Smooth muscle cell (in vitro differentiated cells): ENCODE measurements at regions not wholly inside any gene's neighbourhood (a gene's known extent, or its start where the extent isn't known, plus 50 kb on each side); places are given as distances from the start of the nearest gene placed in this dataset.

ENCODE experiments used
- DNase-seq: peaks from one replicate; lab custom pipeline; 2025; ENCODE audit not compliant: unreplicated experiment; lab: John Stamatoyannopoulos, UW
- H2AFZ ChIP-seq: fragments of 200-600 bp; sonication (generic); 2 replicates; pipeline ENCODE4 v1.6.0; 2016; ENCODE audit warnings: antibody characterized with exemption, low read depth, mild to moderate bottlenecking
- H3F3A ChIP-seq: fragments of 200-600 bp; sonication (generic); 2 replicates; pipeline ENCODE4 v1.6.0; 2017; ENCODE audit warnings: antibody characterized with exemption, low read depth
- H3K27ac ChIP-seq: fragments of 200-600 bp; sonication (generic); 2 replicates; pipeline ENCODE4 v1.5.1; 2016; ENCODE audit warnings: low read depth, mild to moderate bottlenecking
- H3K27me3 ChIP-seq: fragments of 200-600 bp; sonication (generic); 2 replicates; pipeline ENCODE4 v1.6.1; 2016; ENCODE audit warnings: low read depth, mild to moderate bottlenecking
- H3K36me3 ChIP-seq: fragments of 200-600 bp; sonication (generic); 2 replicates; pipeline ENCODE4 v1.5.1; 2016; ENCODE audit warnings: low read depth
- H3K4me1 ChIP-seq: fragments of 200-600 bp; sonication (generic); 2 replicates; pipeline ENCODE4 v1.5.1; 2016; ENCODE audit warnings: low read depth
- H3K4me2 ChIP-seq: fragments of 200-600 bp; sonication (generic); 2 replicates; pipeline ENCODE4 v1.6.0; 2016; ENCODE audit warnings: mild to moderate bottlenecking
- H3K4me3 ChIP-seq: fragments of 200-600 bp; sonication (generic); 2 replicates; pipeline ENCODE4 v1.5.1; 2016; ENCODE audit warnings: mild to moderate bottlenecking
- H3K79me2 ChIP-seq: fragments of 200-600 bp; sonication (generic); 2 replicates; pipeline ENCODE4 v1.6.0; 2016; ENCODE audit warnings: low read depth, mild to moderate bottlenecking
- H3K9ac ChIP-seq: fragments of 200-600 bp; sonication (generic); 2 replicates; pipeline ENCODE4 v1.6.0; 2016; ENCODE audit warnings: low read depth
- H3K9me3 ChIP-seq: fragments of 200-600 bp; sonication (generic); replicated peaks from 2 replicates; pipeline ENCODE4 v1.5.1; 2016; ENCODE audit warnings: low read depth
- H4K20me1 ChIP-seq: fragments of 200-600 bp; sonication (generic); 2 replicates; pipeline ENCODE4 v1.6.0; 2016; ENCODE audit warnings: low read depth
- WGBS: methylation state at CpG from one replicate; pipeline ENCODE4 v1.1.7; 2016; ENCODE audit warnings: low lambda C conversion rate; 5-methylcytosine and 5-hydroxymethylcytosine counted together
- TF ChIP-seq, protein P1 (sequence below): fragments of 200-600 bp; sonication (generic); IDR thresholded peaks from 2 replicates; pipeline ENCODE4 v1.5.1; 2017; ENCODE audit warnings: borderline replicate concordance, mild to moderate bottlenecking, antibody characterized with exemption; ENCODE audit not compliant: insufficient read depth, poor library complexity, severe bottlenecking

DNA sequence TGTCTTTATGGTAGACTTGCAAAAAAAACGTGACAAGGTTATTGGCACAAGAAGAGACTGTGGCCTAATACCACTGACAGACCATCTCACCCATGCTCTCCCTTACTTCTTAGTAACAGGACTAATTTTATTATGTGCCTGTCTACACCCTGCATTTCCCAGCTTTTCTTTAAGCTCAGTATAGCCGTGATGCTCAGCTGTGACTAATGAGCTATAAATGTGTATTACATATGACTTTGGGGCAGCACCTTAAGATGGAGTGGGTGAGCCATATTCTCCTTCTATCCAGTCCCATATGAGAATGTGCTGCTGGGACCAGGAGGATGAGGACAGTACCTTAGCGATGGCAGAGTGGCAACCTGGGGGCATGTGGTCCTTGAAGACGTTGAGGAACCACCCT is 293.5 kb downstream of the RNF144A start:
- WGBS = 83% methylated on average over 4 of the region's 4 CpGs
- Histone ChIP-seq H3F3A (no peaks in the 10 kb centered on the region), H3K4me3 (no peak overlapping the region), H3K4me1 (peaks cover 4% of the 10 kb centered on the region), H2AFZ (no peak overlapping the region), H3K27ac (no peak overlapping the region), H3K27me3 (no peaks in the 10 kb centered on the region), H4K20me1 (no peaks in the 10 kb centered on the region), H3K79me2 (no peaks in the 10 kb centered on the region), H3K4me2 (no peak overlapping the region), H3K9me3 (no peaks in the 10 kb centered on the region), H3K9ac (no peak overlapping the region), H3K36me3 (no peaks in the 10 kb centered on the region)
- TF ChIP-seq, protein P1, sequence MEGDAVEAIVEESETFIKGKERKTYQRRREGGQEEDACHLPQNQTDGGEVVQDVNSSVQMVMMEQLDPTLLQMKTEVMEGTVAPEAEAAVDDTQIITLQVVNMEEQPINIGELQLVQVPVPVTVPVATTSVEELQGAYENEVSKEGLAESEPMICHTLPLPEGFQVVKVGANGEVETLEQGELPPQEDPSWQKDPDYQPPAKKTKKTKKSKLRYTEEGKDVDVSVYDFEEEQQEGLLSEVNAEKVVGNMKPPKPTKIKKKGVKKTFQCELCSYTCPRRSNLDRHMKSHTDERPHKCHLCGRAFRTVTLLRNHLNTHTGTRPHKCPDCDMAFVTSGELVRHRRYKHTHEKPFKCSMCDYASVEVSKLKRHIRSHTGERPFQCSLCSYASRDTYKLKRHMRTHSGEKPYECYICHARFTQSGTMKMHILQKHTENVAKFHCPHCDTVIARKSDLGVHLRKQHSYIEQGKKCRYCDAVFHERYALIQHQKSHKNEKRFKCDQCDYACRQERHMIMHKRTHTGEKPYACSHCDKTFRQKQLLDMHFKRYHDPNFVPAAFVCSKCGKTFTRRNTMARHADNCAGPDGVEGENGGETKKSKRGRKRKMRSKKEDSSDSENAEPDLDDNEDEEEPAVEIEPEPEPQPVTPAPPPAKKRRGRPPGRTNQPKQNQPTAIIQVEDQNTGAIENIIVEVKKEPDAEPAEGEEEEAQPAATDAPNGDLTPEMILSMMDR = no peak
- no peak for DNase-seq

DNA sequence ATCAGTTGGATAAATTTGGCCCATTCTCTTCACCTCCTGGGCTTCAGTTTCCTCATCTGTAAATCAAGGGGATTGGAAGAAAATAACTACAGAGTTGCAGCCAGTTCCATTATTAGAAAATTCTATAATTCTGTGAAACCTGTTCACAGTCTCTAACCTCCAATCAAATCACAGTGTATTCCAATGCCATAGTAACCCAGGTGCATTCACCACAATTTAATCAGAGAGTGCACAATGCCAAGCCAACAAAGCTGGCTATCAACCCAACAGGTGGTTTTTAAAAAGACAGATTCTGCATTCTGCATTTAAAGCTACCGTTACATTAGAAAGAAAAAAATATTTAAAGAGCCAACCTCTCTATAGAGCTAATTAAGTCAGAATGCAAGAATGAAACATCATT is 308.6 kb downstream of the RNF144A start:
- Histone ChIP-seq H3F3A (no peaks in the 10 kb centered on the region), H3K79me2 (no peaks in the 10 kb centered on the region), H3K4me3 (no peak overlapping the region), H2AFZ (no peak overlapping the region), H3K27me3 (no peaks in the 10 kb centered on the region), H3K27ac (no peak overlapping the region), H3K9me3 (no peaks in the 10 kb centered on the region), H4K20me1 (no peaks in the 10 kb centered on the region), H3K4me2 (no peak overlapping the region), H3K9ac (no peak overlapping the region), H3K36me3 (no peaks in the 10 kb centered on the region), H3K4me1 (no peaks in the 10 kb centered on the region)
- no peak for DNase-seq
- TF ChIP-seq, protein P1 = no peak
- WGBS = 76% methylated on average over 1 of the region's 1 CpG

DNA sequence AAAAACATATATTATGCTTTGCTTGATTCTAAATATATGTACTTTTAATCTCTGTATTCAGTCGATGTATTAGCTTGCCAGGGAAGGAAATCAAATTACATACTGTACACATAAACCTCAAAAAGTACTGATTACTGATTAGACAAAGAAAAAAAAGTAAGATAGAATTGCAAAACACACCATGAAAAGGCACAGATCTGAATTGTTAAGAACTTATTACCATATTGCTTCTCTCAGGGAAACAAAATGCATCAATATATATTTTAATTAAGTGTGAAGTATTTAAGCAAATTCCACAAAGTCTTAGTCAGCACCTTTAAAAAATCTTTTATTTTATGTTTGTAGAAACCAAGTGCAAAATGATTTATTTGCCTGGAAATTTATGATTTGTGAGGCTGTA is 309.3 kb downstream of the RNF144A start:
- WGBS = 38% methylated on average over 1 of the region's 1 CpG
- TF ChIP-seq, protein P1 = no peak
- Histone ChIP-seq H3K4me3 (no peak overlapping the region), H3K79me2 (no peaks in the 10 kb centered on the region), H3K9ac (no peak overlapping the region), H3K27ac (no peak overlapping the region), H3K4me2 (no peak overlapping the region), H3K36me3 (no peaks in the 10 kb centered on the region), H2AFZ (no peak overlapping the region), H3K4me1 (no peaks in the 10 kb centered on the region), H3K27me3 (no peaks in the 10 kb centered on the region), H4K20me1 (no peaks in the 10 kb centered on the region), H3F3A (no peaks in the 10 kb centered on the region), H3K9me3 (no peaks in the 10 kb centered on the region)
- DNase-seq = no peak

DNA sequence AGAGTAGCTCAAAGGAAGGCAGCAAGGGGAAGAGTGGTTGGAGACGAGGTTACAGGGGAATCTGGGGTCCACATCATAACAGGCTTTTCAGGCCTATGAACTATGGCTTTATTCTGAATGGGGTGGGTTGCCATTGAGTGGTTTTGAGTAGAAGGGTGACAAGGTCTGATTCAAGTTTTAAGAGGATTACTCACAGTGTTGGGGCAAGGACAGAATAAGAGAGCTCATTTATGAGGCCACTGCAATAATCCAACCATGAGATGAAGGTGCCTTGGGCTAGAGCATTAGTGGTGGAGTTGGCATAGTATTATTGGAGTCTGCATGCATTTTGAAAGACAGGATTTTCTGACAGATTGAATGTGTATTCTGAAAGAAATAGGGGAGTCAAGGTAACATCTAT is 315.9 kb downstream of the RNF144A start:
- Histone ChIP-seq H3K36me3 (no peaks in the 10 kb centered on the region), H3K79me2 (no peaks in the 10 kb centered on the region), H3K27ac (no peak overlapping the region), H3F3A (no peaks in the 10 kb centered on the region), H3K4me1 (no peaks in the 10 kb centered on the region), H3K9me3 (no peaks in the 10 kb centered on the region), H4K20me1 (no peaks in the 10 kb centered on the region), H3K27me3 (no peaks in the 10 kb centered on the region), H3K4me3 (no peak overlapping the region), H3K9ac (no peak overlapping the region), H3K4me2 (no peak overlapping the region), H2AFZ (no peak overlapping the region)
- TF ChIP-seq, protein P1 = no peak
- no peak for DNase-seq
- 77% methylated on average over 1 of the region's 1 CpG for WGBS
